Trophoblast cell (in vitro differentiated cells and primary cell): ENCODE measurements at regions not wholly inside any gene's neighbourhood (a gene's known extent, or its start where the extent isn't known, plus 50 kb on each side); places are given as distances from the start of the nearest gene placed in this dataset.
"Not testable (repeated sequence)": the region's sequence is repeated elsewhere in the genome, so short reads cannot be mapped to it uniquely, and the experiment has no call there.

ENCODE experiments used
- DNase-seq, 2 donors: peaks; one replicate each; pipeline ENCODE4 v3.0.0-alpha.2; 2016
- H2AFZ ChIP-seq: 2 replicates; pipeline ENCODE4 v1.6.1; 2013; ENCODE audit warnings: low read length, moderate library complexity, mild to moderate bottlenecking; ENCODE audit not compliant: insufficient read depth, poor library complexity
- H2AK5ac ChIP-seq: 2 replicates; pipeline ENCODE4 v1.6.1; 2013; ENCODE audit warnings: mild to moderate bottlenecking, low read length
- H2BK120ac ChIP-seq: 2 replicates; pipeline ENCODE4 v1.6.1; 2013; ENCODE audit warnings: low read length, mild to moderate bottlenecking, moderate library complexity; ENCODE audit not compliant: insufficient read depth, poor library complexity
- H2BK12ac ChIP-seq: 2 replicates; pipeline ENCODE4 v1.6.1; 2013; ENCODE audit warnings: mild to moderate bottlenecking, low read length, moderate library complexity
- H2BK5ac ChIP-seq: 2 replicates; pipeline ENCODE4 v1.6.1; 2013; ENCODE audit warnings: low read length, low read depth, moderate library complexity, mild to moderate bottlenecking; ENCODE audit not compliant: poor library complexity
- H3K14ac ChIP-seq: 2 replicates; pipeline ENCODE4 v1.6.1; 2013; ENCODE audit warnings: mild to moderate bottlenecking, low read length
- H3K18ac ChIP-seq: 2 replicates; pipeline ENCODE4 v1.6.1; 2013; ENCODE audit warnings: mild to moderate bottlenecking, low read length
- H3K23ac ChIP-seq: 2 replicates; pipeline ENCODE4 v1.6.1; 2013; ENCODE audit warnings: low read length
- H3K27ac ChIP-seq: 2 replicates; pipeline ENCODE4 v1.5.1; 2013; ENCODE audit warnings: low read depth, mild to moderate bottlenecking, inconsistent platforms, low read length, moderate library complexity
- H3K27me3 ChIP-seq: 2 replicates; pipeline ENCODE4 v1.6.1; 2013; ENCODE audit warnings: inconsistent platforms, mild to moderate bottlenecking, low read length, moderate library complexity; ENCODE audit not compliant: insufficient read depth
- H3K36me3 ChIP-seq, 2 experiments: 1 replicate in 1 of 2; 2 replicates in 1 of 2; pipeline ENCODE4 v1.6.1; 2013; ENCODE audit warnings: low read length in 2 of 2, mild to moderate bottlenecking in 2 of 2, moderate library complexity in 1 of 2; ENCODE audit not compliant: insufficient read depth in 2 of 2, control insufficient read depth in 1 of 2
- H3K4ac ChIP-seq: 2 replicates; pipeline ENCODE4 v1.6.1; 2013; ENCODE audit warnings: low read depth, mild to moderate bottlenecking, low read length, moderate library complexity
- H3K4me1 ChIP-seq, 2 experiments: 1 replicate in 1 of 2; 2 replicates in 1 of 2; pipeline ENCODE4 v1.6.1; 2013; ENCODE audit warnings: low read length in 2 of 2, mild to moderate bottlenecking in 2 of 2, moderate library complexity in 1 of 2; ENCODE audit not compliant: insufficient read depth in 2 of 2, control insufficient read depth in 1 of 2
- H3K4me2 ChIP-seq: 2 replicates; pipeline ENCODE4 v1.6.1; 2013; ENCODE audit warnings: inconsistent platforms, mild to moderate bottlenecking, low read length, moderate library complexity
- H3K4me3 ChIP-seq: 2 replicates; pipeline ENCODE4 v1.5.1; 2013; ENCODE audit warnings: mild to moderate bottlenecking, low read depth, low read length, inconsistent platforms
- H3K79me1 ChIP-seq: one replicate; pipeline ENCODE4 v1.6.1; 2013; ENCODE audit warnings: low read length
- H3K79me2 ChIP-seq: 2 replicates; pipeline ENCODE4 v1.6.1; 2013; ENCODE audit warnings: low read length, mild to moderate bottlenecking; ENCODE audit not compliant: control insufficient read depth, insufficient read depth, poor library complexity
- H3K9ac ChIP-seq: 2 replicates; pipeline ENCODE4 v1.6.1; 2013; ENCODE audit warnings: mild to moderate bottlenecking, low read length
- H3K9me3 ChIP-seq: 2 replicates; pipeline ENCODE4 v1.6.1; 2013; ENCODE audit warnings: low read depth, mild to moderate bottlenecking, control low read depth, inconsistent platforms, low read length; ENCODE audit not compliant: insufficient read depth
- H4K12ac ChIP-seq: 2 replicates; pipeline ENCODE4 v1.6.1; 2013; ENCODE audit warnings: low read depth, mild to moderate bottlenecking, low read length, moderate library complexity
- H4K8ac ChIP-seq: 2 replicates; pipeline ENCODE4 v1.6.1; 2013; ENCODE audit warnings: low read depth, mild to moderate bottlenecking, low read length, moderate library complexity
- H4K91ac ChIP-seq: one replicate; pipeline ENCODE4 v1.6.1; 2013; ENCODE audit warnings: low read depth, mild to moderate bottlenecking, low read length, moderate library complexity
- WGBS: extraction: QIAGEN DNeasy Blood & Tissue Kit; methylation state at CpG from one replicate; pipeline ENCODE4 v1.1.7; 2013; ENCODE audit warnings: missing lambda C conversion rate; ENCODE audit not compliant: insufficient read length, insufficient coverage; ENCODE audit errors: extremely low coverage; 5-methylcytosine and 5-hydroxymethylcytosine counted together

DNA sequence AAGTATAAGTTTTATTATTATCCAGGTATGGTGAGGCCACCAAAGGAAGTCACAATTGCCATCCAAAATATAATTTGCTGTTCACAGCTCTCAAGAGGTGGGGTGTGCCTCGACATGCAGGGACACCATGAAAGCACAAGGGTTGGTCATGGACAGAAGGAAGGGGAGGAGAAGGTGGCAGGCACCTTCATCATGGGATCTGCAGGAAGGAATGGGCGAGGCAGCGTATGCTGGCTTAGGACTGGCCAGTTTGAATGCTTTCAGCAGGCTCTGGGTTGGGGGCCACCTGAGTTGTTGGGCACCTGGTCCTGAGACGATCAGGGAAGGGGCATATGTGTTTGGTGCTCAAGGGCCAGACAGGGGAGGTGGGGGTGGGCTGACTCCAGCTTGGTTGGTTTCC is 777.2 kb upstream of the TPTE start:
- not testable (repeated sequence) for H4K91ac ChIP-seq, H2AK5ac ChIP-seq, H3K4me2 ChIP-seq, H3K9ac ChIP-seq, H3K4me3 ChIP-seq, DNase-seq, H3K27me3 ChIP-seq, H2BK5ac ChIP-seq, H3K27ac ChIP-seq, H3K4me1 ChIP-seq, H3K23ac ChIP-seq, H4K12ac ChIP-seq, H3K18ac ChIP-seq, H3K79me1 ChIP-seq, H4K8ac ChIP-seq, H2BK120ac ChIP-seq, H3K14ac ChIP-seq, H3K36me3 ChIP-seq, H2AFZ ChIP-seq, H3K79me2 ChIP-seq, H2BK12ac ChIP-seq, H3K4ac ChIP-seq
- WGBS: no CpG with 5 or more reads among the region's 4 CpGs
- H3K9me3 ChIP-seq: peaks cover 28% of the 10 kb centered on the region

DNA sequence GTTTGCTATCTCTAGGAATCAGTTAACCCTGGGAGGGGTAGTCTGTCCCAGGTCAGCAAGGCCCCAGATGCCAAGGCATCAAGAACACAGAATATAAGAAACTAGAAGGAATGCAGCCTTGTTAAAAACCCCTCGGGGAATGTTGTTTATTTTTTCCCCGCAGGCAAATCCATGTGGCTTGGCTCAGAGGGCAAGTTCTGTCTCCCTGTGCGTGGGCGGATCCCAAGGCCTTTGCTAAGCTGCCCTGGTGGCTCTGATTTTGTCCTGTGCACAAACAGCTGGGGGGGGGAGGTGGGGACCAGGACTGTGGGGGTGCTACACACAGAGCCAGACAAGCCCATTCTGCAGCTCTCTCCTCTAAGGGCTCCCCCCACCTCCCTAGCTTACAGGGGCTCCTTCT is 776.8 kb upstream of the TPTE start:
- H4K8ac ChIP-seq, H3K79me2 ChIP-seq, H2BK12ac ChIP-seq, H3K9ac ChIP-seq, H2BK5ac ChIP-seq, H3K23ac ChIP-seq, H4K12ac ChIP-seq, H3K4me1 ChIP-seq, H3K18ac ChIP-seq, H3K14ac ChIP-seq, H2BK120ac ChIP-seq, H2AK5ac ChIP-seq, H3K4me3 ChIP-seq, H3K4ac ChIP-seq, H2AFZ ChIP-seq, H3K36me3 ChIP-seq, H3K4me2 ChIP-seq, H3K79me1 ChIP-seq, H4K91ac ChIP-seq, H3K27me3 ChIP-seq, H3K27ac ChIP-seq: not testable (repeated sequence)
- no CpG with 5 or more reads among the region's 4 CpGs for WGBS
- peak; percentile 38 to 61 for DNase-seq
- H3K9me3 ChIP-seq: peaks cover 28% of the 10 kb centered on the region

DNA sequence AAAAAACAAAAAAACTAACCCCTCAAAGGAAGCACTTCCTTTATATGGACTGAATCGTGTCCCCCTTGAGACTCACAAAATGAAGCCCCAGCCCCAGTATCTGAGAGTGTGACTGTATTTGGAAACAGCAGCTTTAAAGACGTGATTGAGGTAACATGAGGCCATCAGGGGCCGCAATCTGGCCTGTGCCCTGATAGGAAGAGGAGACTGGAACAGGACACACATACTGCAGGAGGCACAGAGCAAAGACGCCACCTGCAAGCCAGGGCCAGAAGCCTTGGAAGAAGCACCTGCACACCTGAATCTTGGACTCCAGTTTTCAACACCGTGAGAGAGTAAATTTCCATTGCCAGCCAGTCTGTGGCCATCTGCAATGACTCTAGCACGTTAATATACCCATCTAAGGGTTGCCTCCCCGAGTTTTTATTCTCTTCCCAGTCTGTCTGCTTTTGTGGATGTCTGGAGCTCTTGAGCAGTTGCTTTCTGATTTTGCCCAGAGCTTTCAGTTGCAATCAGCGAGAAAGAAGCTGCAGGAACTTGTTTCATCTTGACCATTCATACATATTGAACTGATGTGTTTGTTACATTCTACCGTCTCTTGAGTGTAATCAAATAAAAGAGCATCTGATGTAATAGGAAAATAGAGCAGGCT is 775.8 kb upstream of the TPTE start:
- not testable (repeated sequence) for H2BK12ac ChIP-seq, H2BK120ac ChIP-seq, H3K23ac ChIP-seq, H3K4ac ChIP-seq, H4K8ac ChIP-seq, H3K27me3 ChIP-seq, H3K79me2 ChIP-seq, H2AFZ ChIP-seq, H3K4me3 ChIP-seq, H3K79me1 ChIP-seq, H2AK5ac ChIP-seq, H3K14ac ChIP-seq, H3K9ac ChIP-seq, H3K36me3 ChIP-seq, H2BK5ac ChIP-seq, H4K91ac ChIP-seq, H3K27ac ChIP-seq, H3K4me2 ChIP-seq, H3K4me1 ChIP-seq, H3K18ac ChIP-seq, H4K12ac ChIP-seq, DNase-seq
- peaks cover 31% of the 10 kb centered on the region for H3K9me3 ChIP-seq
- no CpG with 5 or more reads among the region's 9 CpGs for WGBS

DNA sequence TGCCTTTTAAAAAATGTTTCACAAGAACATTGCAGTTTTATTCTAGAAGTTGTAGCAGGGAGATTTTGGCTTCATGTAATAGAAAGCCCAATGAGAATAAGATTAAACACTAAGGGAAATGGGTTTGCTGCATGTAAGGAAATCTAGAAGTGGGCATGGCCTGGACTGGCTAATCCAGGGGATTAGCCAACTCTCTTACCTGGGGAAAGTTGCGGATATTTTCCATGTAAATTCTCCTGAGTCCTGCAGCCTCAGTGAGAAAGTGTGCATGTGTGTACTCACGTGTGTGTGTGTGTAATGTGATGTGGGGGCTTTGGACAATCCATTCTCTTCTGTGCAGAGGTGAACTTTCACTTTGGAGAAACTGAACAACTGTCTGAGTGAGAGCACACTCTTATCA is 775.1 kb upstream of the TPTE start:
- DNase-seq, H3K27me3 ChIP-seq, H2BK12ac ChIP-seq, H3K4ac ChIP-seq, H3K4me1 ChIP-seq, H3K4me3 ChIP-seq, H3K79me1 ChIP-seq, H2BK5ac ChIP-seq, H3K23ac ChIP-seq, H3K4me2 ChIP-seq, H4K12ac ChIP-seq, H2AFZ ChIP-seq, H4K8ac ChIP-seq, H3K18ac ChIP-seq, H3K27ac ChIP-seq, H3K14ac ChIP-seq, H3K79me2 ChIP-seq, H2AK5ac ChIP-seq, H2BK120ac ChIP-seq, H3K36me3 ChIP-seq, H3K9ac ChIP-seq, H4K91ac ChIP-seq: not testable (repeated sequence)
- H3K9me3 ChIP-seq: peaks cover 38% of the 10 kb centered on the region
- WGBS: no CpG with 5 or more reads among the region's 2 CpGs
